K562 (cell line): ENCODE measurements at regions not wholly inside any gene's neighbourhood (a gene's known extent, or its start where the extent isn't known, plus 50 kb on each side); places are given as distances from the start of the nearest gene placed in this dataset.

Source experiments
- ATAC-seq: fragments of 200-7000 bp; cut with Tn5 transposase; 3 replicates; pipeline ENCODE4 v1.9.1; 2020; ENCODE audit warnings: moderate library complexity
- BruUV-seq: library from RNA; stranded (reverse); fragments of 400-500 nt; replicated peaks from 2 replicates; lab custom pipeline; 2021; lab: Mats Ljungman, UMichigan
- CTCF ChIA-PET: fragments of 300-600 bp; formaldehyde crosslinking; extraction: SDS; loops from one replicate; lab custom pipeline; 2021; ENCODE audit warnings: low intra/inter-chr PET ratio; lab: Yijun Ruan, JAX
- POLR2A ChIA-PET: fragments of 300-600, 350-650 bp; sonication (Branson Sonifier 250); formaldehyde crosslinking; extraction: SDS; loops from one replicate; lab custom pipeline; 2021; ENCODE audit warnings: antibody characterized with exemption, inconsistent platforms; lab: Yijun Ruan, JAX
- DNase-seq, 4 experiments: peaks; one replicate each; pipeline versions ENCODE4 v3.0.0 to v3.0.0-alpha.2; 2011 to 2018; ENCODE audit warnings: low spot score in 3 of 4, mixed read lengths in 3 of 4; ENCODE audit errors: extremely low read depth in 1 of 4
- FAIRE-seq: peaks from 2 replicates; lab custom pipeline; 2011; peaks lifted over from hg19 to GRCh38; lab: Jason Lieb, UNC
- H2AFZ ChIP-seq: 2 replicates; pipeline ENCODE4 v1.6.0; 2011; ENCODE audit warnings: low read depth, low read length, control low read depth, inconsistent platforms
- H3K27ac ChIP-seq: fragments of 200-600 bp; 3 replicates; pipeline ENCODE4 v1.8.0; 2011; ENCODE audit warnings: low read depth, mild to moderate bottlenecking, control low read depth, inconsistent platforms, low read length, moderate library complexity, mixed read lengths; ENCODE audit errors: extremely low read depth
- H3K27me3 ChIP-seq, 2 experiments: fragments of 300-600 bp in 1 of 2; 2 replicates in 1 of 2; 3 replicates in 1 of 2; pipeline versions ENCODE4 v1.6.0 to v1.8.0; 2011; ENCODE audit warnings: inconsistent platforms in 2 of 2, low read length in 2 of 2, mild to moderate bottlenecking in 1 of 2, mixed read lengths in 1 of 2, moderate library complexity in 1 of 2; ENCODE audit not compliant: control insufficient read depth in 2 of 2, insufficient read depth in 2 of 2
- H3K36me3 ChIP-seq: fragments of 300-600 bp; 3 replicates; pipeline ENCODE4 v1.8.0; 2011; ENCODE audit warnings: mild to moderate bottlenecking, low read length, inconsistent platforms; ENCODE audit not compliant: control insufficient read depth, insufficient read depth
- H3K4me1 ChIP-seq, 2 experiments: fragments of 200-600 bp in 1 of 2; replicated peaks in 1 of 2; 2 replicates in 1 of 2; 3 replicates in 1 of 2; pipeline versions ENCODE4 v1.5.1 to v1.8.0; 2011; ENCODE audit warnings: inconsistent platforms in 2 of 2, low read length in 2 of 2, mild to moderate bottlenecking in 1 of 2, mixed read lengths in 1 of 2, moderate library complexity in 1 of 2; ENCODE audit not compliant: control insufficient read depth in 2 of 2, insufficient read depth in 2 of 2
- H3K4me2 ChIP-seq: 2 replicates; pipeline ENCODE4 v1.6.1; 2011; ENCODE audit warnings: low read length, control low read depth, inconsistent platforms, mixed read lengths; ENCODE audit not compliant: insufficient read depth
- H3K4me3 ChIP-seq: fragments of 200-600 bp; sonication (generic), shearing (Covaris generic); 2 replicates; pipeline ENCODE4 v1.5.1; 2016; ENCODE audit warnings: control low read depth, inconsistent platforms
- H3K79me2 ChIP-seq: fragments of 200-600 bp; 3 replicates; pipeline ENCODE4 v1.8.0; 2011; ENCODE audit warnings: low read length, inconsistent platforms; ENCODE audit not compliant: control insufficient read depth, insufficient read depth
- H3K9ac ChIP-seq, 2 experiments: 2 replicates each; pipeline versions ENCODE4 v1.6.0 to v1.6.1; 2011; ENCODE audit warnings: low read depth in 2 of 2, low read length in 2 of 2, control low read depth in 1 of 2, inconsistent platforms in 1 of 2, mild to moderate bottlenecking in 1 of 2, mixed read lengths in 1 of 2; ENCODE audit not compliant: insufficient read depth in 1 of 2
- H3K9me1 ChIP-seq: one replicate; pipeline ENCODE4 v1.6.0; 2011; ENCODE audit warnings: inconsistent platforms, mild to moderate bottlenecking, low read length, moderate library complexity; ENCODE audit not compliant: control insufficient read depth, insufficient read depth
- H3K9me3 ChIP-seq: replicated peaks from 2 replicates; pipeline ENCODE4 v1.5.1; 2011; ENCODE audit warnings: low read depth, low read length, inconsistent platforms; ENCODE audit not compliant: control insufficient read depth, insufficient read depth
- H4K20me1 ChIP-seq: replicated peaks from 2 replicates; pipeline ENCODE4 v1.6.1; 2011; ENCODE audit warnings: low read length, inconsistent platforms, mixed read lengths; ENCODE audit not compliant: control insufficient read depth, insufficient read depth
- ATF4 ChIP-seq: fragments of 450-650 bp; formaldehyde crosslinking; IDR thresholded peaks from 2 replicates; pipeline ENCODE4 v1.4.0; 2022; ENCODE audit warnings: mild to moderate bottlenecking, moderate library complexity
- BCL6 ChIP-seq: fragments of 250-450 bp; sonication (Bioruptor Pico); IDR thresholded peaks from 2 replicates; pipeline ENCODE4 v1.4.0; 2020
- CREBBP ChIP-seq: IDR thresholded peaks from one replicate; pipeline ENCODE4 v1.6.1; 2012; ENCODE audit warnings: low read depth, mild to moderate bottlenecking, control low read depth, inconsistent platforms, low read length
- DPF2 ChIP-seq: fragments of 450-650 bp; IDR thresholded peaks from 2 replicates; pipeline ENCODE4 v1.6.1; 2016
- FOS ChIP-seq: IDR thresholded peaks from 3 replicates; pipeline ENCODE4 v1.6.1; 2011; ENCODE audit not compliant: insufficient read length; ENCODE audit errors: extremely low read depth
- GATAD2A ChIP-seq: fragments of 450-650 bp; IDR thresholded peaks from 2 replicates; pipeline ENCODE4 v1.6.1; 2017
- HSF4 ChIP-seq: fragments of 250-450 bp; sonication (Bioruptor Pico); IDR thresholded peaks from 2 replicates; pipeline ENCODE4 v2.1.2; 2022; ENCODE audit warnings: mild to moderate bottlenecking, moderate library complexity, borderline replicate concordance
- KLF13 ChIP-seq: fragments of 450-650 bp; IDR thresholded peaks from 2 replicates; pipeline ENCODE4 v1.6.1; 2016; ENCODE audit warnings: missing genetic modification characterization, low read depth, mild to moderate bottlenecking, missing compliant biosample characterization, moderate library complexity, borderline replicate concordance
- NCOA1 ChIP-seq: fragments of 450-650 bp; IDR thresholded peaks from 2 replicates; pipeline ENCODE4 v1.6.1; 2016; ENCODE audit warnings: low read depth
- NFE2L1 ChIP-seq: fragments of 450-650 bp; IDR thresholded peaks from 2 replicates; pipeline ENCODE4 v1.6.1; 2016; ENCODE audit warnings: missing genetic modification characterization, low read depth, mild to moderate bottlenecking, missing compliant biosample characterization, moderate library complexity, borderline replicate concordance
- ZFP30 ChIP-seq: fragments of 250-450 bp; sonication (Bioruptor Pico); IDR thresholded peaks from 2 replicates; pipeline ENCODE4 v1.8.0; 2022; ENCODE audit warnings: moderate library complexity, mild to moderate bottlenecking, inconsistent platforms, borderline replicate concordance
- ZMIZ1 ChIP-seq, 2 experiments: fragments of 150-350 bp in 1 of 2; IDR thresholded peaks; 2 replicates each; pipeline ENCODE4 v1.6.1; 2012 to 2016; ENCODE audit warnings: low read depth in 2 of 2, low read length in 2 of 2, mild to moderate bottlenecking in 1 of 2, moderate library complexity in 1 of 2
- ZNF239 ChIP-seq: fragments of 250-450 bp; sonication (Bioruptor Pico); IDR thresholded peaks from 2 replicates; pipeline ENCODE4 v1.4.0; 2020; ENCODE audit warnings: mild to moderate bottlenecking
- WGBS: fragments of 100-300 bp; shearing (Covaris generic); methylation state at CpG from one replicate; pipeline ENCODE4 v1.1.6; 2016; ENCODE audit warnings: low coverage, mixed read lengths; ENCODE audit not compliant: insufficient coverage; ENCODE audit errors: missing lambda C conversion rate; 5-methylcytosine and 5-hydroxymethylcytosine counted together
- in situ Hi-C: fragments of 300-500 bp; cut with MboI; formaldehyde crosslinking; loops from 4 replicates; pipeline ENCODE4 v1.15.0; 2018; ENCODE audit warnings: inconsistent platforms, mixed read lengths
- intact Hi-C: fragments of 100-400 bp; cut with micrococcal nuclease; formaldehyde crosslinking; loops from 2 replicates; pipeline ENCODE4 v1.14.2; 2022

- FAIRE-seq (no peak), DNase-seq (no peak), ATAC-seq (no peak)
- H3K4me3 ChIP-seq, result no peak overlapping the region
- no peaks in the 10 kb centered on the region for H3K79me2 ChIP-seq
- ChIA-PET CTCF (no interaction called here), POLR2A (no interaction called here)
- H3K27me3 ChIP-seq, result no peaks in the 10 kb centered on the region
- no peak overlapping the region for H3K27ac ChIP-seq
- BruUV-seq, result no TSS peak
- H4K20me1 ChIP-seq, result no peaks in the 10 kb centered on the region
- H3K4me1 ChIP-seq, result no peaks in the 10 kb centered on the region
- no peaks in the 10 kb centered on the region for H3K9me3 ChIP-seq
- TF ChIP-seq KLF13 (tag), result no peak
- no peak for TF ChIP-seq CREBBP
- TF ChIP-seq ATF4 (CRISPR knock-in tag), result no peak
- TF ChIP-seq GATAD2A, result no peak
- TF ChIP-seq HSF4 (CRISPR knock-in tag), result no peak
- TF ChIP-seq ZNF239, result no peak
- TF ChIP-seq ZMIZ1 (IDR thresholded peaks at IDR 0.05; ENCODE audit: low read depth in 2 of 2, low read length in 2 of 2), result no peak
- TF ChIP-seq DPF2, result no peak
- TF ChIP-seq ZFP30 (CRISPR knock-in tag), result no peak
- no peak for TF ChIP-seq FOS
- TF ChIP-seq NCOA1, result no peak
- TF ChIP-seq BCL6 (CRISPR knock-in tag), result no peak
- TF ChIP-seq NFE2L1 (tag), result no peak
- no peak overlapping the region for H2AFZ ChIP-seq
- no peak overlapping the region for H3K4me2 ChIP-seq
- H3K9me1 ChIP-seq, result no peaks in the 10 kb centered on the region
- intact Hi-C loops, result no loop called here
- H3K36me3 ChIP-seq, result no peaks in the 10 kb centered on the region
- in situ Hi-C loops, result no loop called here
- WGBS, result no CpG with 5 or more reads among the region's 1 CpG
- H3K9ac ChIP-seq, result no peak overlapping the region
These were observed 603.4 kb upstream of the CCDC54 start for GRCh38 chr3:106773795-106774194.
